Neural cell (in vitro differentiated cells): ENCODE measurements at regions not wholly inside any gene's neighbourhood (a gene's known extent, or its start where the extent isn't known, plus 50 kb on each side); places are given as distances from the start of the nearest gene placed in this dataset.

Experiments used
- H2AFZ ChIP-seq: fragments of 200-600, 300-800 bp; sonication (generic), shearing (Covaris generic); 2 replicates; pipeline ENCODE4 v1.6.0; 2014; ENCODE audit warnings: low read depth, mild to moderate bottlenecking, antibody characterized with exemption, low read length, moderate library complexity
- H3F3A ChIP-seq: fragments of 200-600 bp; shearing (Covaris generic); 2 replicates; pipeline ENCODE4 v1.6.1; 2016; ENCODE audit warnings: mild to moderate bottlenecking, moderate library complexity, mixed read lengths, antibody characterized with exemption, low read length; ENCODE audit not compliant: insufficient read depth, poor library complexity, severe bottlenecking
- H3K27ac ChIP-seq: fragments of 200-600, 300-800 bp; sonication (generic), shearing (Covaris generic); 2 replicates; pipeline ENCODE4 v1.5.1; 2014; ENCODE audit warnings: mild to moderate bottlenecking, low read length, moderate library complexity
- H3K27me3 ChIP-seq: fragments of 300-800, 200-600 bp; sonication (generic), shearing (Covaris generic); 2 replicates; pipeline ENCODE4 v1.6.0; 2014; ENCODE audit warnings: mild to moderate bottlenecking, low read depth, low read length, moderate library complexity; ENCODE audit not compliant: insufficient read depth
- H3K36me3 ChIP-seq: fragments of 300-800, 200-600 bp; sonication (generic), shearing (Covaris generic); 2 replicates; pipeline ENCODE4 v1.5.1; 2014; ENCODE audit warnings: mild to moderate bottlenecking, antibody characterized with exemption, low read length, moderate library complexity; ENCODE audit not compliant: insufficient read depth
- H3K4me2 ChIP-seq: fragments of 300-800, 200-600 bp; sonication (generic), shearing (Covaris generic); 2 replicates; pipeline ENCODE4 v1.6.0; 2014; ENCODE audit warnings: mild to moderate bottlenecking, low read length
- H3K4me3 ChIP-seq: fragments of 300-800, 200-600 bp; sonication (generic), shearing (Covaris generic); 2 replicates; pipeline ENCODE4 v1.5.1; 2014; ENCODE audit warnings: mild to moderate bottlenecking, low read length, moderate library complexity
- H3K79me2 ChIP-seq: fragments of 200-600 bp; shearing (Covaris generic); replicated peaks from 2 replicates; pipeline ENCODE4 v1.6.0; 2014; ENCODE audit warnings: mild to moderate bottlenecking, low read length, moderate library complexity; ENCODE audit not compliant: insufficient read depth
- H3K9ac ChIP-seq: fragments of 300-800, 200-600 bp; sonication (generic), shearing (Covaris generic); 2 replicates; pipeline ENCODE4 v1.6.1; 2016; ENCODE audit warnings: mild to moderate bottlenecking, low read length, mixed read lengths
- H3K9me2 ChIP-seq: fragments of 200-600 bp; shearing (Covaris generic); 2 replicates; pipeline ENCODE4 v1.6.1; 2016; ENCODE audit warnings: mild to moderate bottlenecking, low read length, mixed read lengths; ENCODE audit not compliant: insufficient read depth
- H3K9me3 ChIP-seq: fragments of 200-600, 300-800 bp; sonication (generic), shearing (Covaris generic); 2 replicates; pipeline ENCODE4 v1.6.1; 2016; ENCODE audit warnings: mild to moderate bottlenecking, mixed run types, low read length, moderate library complexity, mixed read lengths
- H4K20me1 ChIP-seq: fragments of 200-600 bp; shearing (Covaris generic); 2 replicates; pipeline ENCODE4 v1.6.1; 2016; ENCODE audit warnings: mild to moderate bottlenecking, mixed run types; ENCODE audit not compliant: insufficient read depth
- EP300 ChIP-seq: fragments of 450-650 bp; conservative IDR thresholded peaks from 2 replicates; pipeline ENCODE4 v1.6.1; 2014; ENCODE audit warnings: antibody characterized with exemption, mild to moderate bottlenecking, moderate library complexity; ENCODE audit not compliant: poor library complexity, severe bottlenecking
- MXI1 ChIP-seq: fragments of 450-650 bp; conservative IDR thresholded peaks from 2 replicates; pipeline ENCODE4 v1.6.1; 2014; ENCODE audit warnings: antibody characterized with exemption, mild to moderate bottlenecking; ENCODE audit not compliant: poor library complexity, severe bottlenecking
- POLR2AphosphoS5 ChIP-seq: IDR thresholded peaks from 2 replicates; pipeline ENCODE4 v1.6.1; 2012
- RAD21 ChIP-seq: fragments of 450-650 bp; conservative IDR thresholded peaks from 2 replicates; pipeline ENCODE4 v1.6.1; 2014; ENCODE audit warnings: antibody characterized with exemption, mild to moderate bottlenecking, moderate library complexity
- REST ChIP-seq: IDR thresholded peaks from 2 replicates; pipeline ENCODE4 v1.6.1; 2012; ENCODE audit warnings: borderline replicate concordance
- SMC3 ChIP-seq: fragments of 450-650 bp; conservative IDR thresholded peaks from 2 replicates; pipeline ENCODE4 v1.6.1; 2014; ENCODE audit warnings: antibody characterized with exemption, mild to moderate bottlenecking, moderate library complexity; ENCODE audit not compliant: poor library complexity
- TAF1 ChIP-seq: IDR thresholded peaks from 2 replicates; pipeline ENCODE4 v1.6.1; 2012; ENCODE audit warnings: low read depth
- TF ChIP-seq, protein P1 (sequence below): fragments of 450-650 bp; IDR thresholded peaks from 2 replicates; pipeline ENCODE4 v1.5.1; 2014; ENCODE audit warnings: antibody characterized with exemption, mild to moderate bottlenecking, moderate library complexity; ENCODE audit not compliant: poor library complexity, severe bottlenecking

DNA sequence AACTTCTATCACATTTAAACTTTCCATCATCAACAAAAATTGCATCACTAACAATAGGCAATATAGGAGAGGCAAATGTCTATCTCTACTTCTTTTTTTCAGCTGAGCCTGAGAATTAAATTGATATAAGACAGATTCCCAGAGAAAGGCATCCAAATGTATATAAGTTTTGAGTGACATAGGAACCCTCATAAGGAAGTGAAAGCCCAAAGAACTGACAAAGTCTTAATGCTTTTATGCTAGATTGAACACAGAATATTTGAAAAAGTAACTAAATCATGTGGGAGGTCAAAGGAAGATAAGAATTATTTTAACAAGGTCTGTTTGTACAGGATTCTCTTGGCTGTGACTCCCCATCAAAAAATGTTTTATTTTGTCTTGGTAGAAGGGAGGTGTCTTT, 714.9 kb downstream of the GRXCR1 start:
- Histone ChIP-seq H3K4me2 (no peak overlapping the region), H3K4me3 (no peak overlapping the region), H3K9me3 (no peaks in the 10 kb centered on the region), H3K36me3 (no peaks in the 10 kb centered on the region), H3F3A (no peaks in the 10 kb centered on the region), H3K27me3 (no peaks in the 10 kb centered on the region), H3K9ac (no peak overlapping the region), H4K20me1 (no peaks in the 10 kb centered on the region), H3K9me2 (no peaks in the 10 kb centered on the region), H2AFZ (no peak overlapping the region), H3K79me2 (no peaks in the 10 kb centered on the region), H3K27ac (no peak overlapping the region)
- TF ChIP-seq TAF1: no peak
- no peak for TF ChIP-seq EP300
- TF ChIP-seq SMC3: no peak
- no peak for TF ChIP-seq POLR2AphosphoS5
- TF ChIP-seq REST: no peak
- TF ChIP-seq, protein P1, sequence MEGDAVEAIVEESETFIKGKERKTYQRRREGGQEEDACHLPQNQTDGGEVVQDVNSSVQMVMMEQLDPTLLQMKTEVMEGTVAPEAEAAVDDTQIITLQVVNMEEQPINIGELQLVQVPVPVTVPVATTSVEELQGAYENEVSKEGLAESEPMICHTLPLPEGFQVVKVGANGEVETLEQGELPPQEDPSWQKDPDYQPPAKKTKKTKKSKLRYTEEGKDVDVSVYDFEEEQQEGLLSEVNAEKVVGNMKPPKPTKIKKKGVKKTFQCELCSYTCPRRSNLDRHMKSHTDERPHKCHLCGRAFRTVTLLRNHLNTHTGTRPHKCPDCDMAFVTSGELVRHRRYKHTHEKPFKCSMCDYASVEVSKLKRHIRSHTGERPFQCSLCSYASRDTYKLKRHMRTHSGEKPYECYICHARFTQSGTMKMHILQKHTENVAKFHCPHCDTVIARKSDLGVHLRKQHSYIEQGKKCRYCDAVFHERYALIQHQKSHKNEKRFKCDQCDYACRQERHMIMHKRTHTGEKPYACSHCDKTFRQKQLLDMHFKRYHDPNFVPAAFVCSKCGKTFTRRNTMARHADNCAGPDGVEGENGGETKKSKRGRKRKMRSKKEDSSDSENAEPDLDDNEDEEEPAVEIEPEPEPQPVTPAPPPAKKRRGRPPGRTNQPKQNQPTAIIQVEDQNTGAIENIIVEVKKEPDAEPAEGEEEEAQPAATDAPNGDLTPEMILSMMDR: no peak

- Histone ChIP-seq H3K79me2 (no peaks in the 10 kb centered on the region), H3K36me3 (no peaks in the 10 kb centered on the region), H4K20me1 (no peaks in the 10 kb centered on the region), H3K9me2 (no peaks in the 10 kb centered on the region), H3K4me2 (no peak overlapping the region), H3K27ac (no peak overlapping the region), H2AFZ (no peak overlapping the region), H3K9me3 (no peaks in the 10 kb centered on the region), H3K9ac (no peak overlapping the region), H3K27me3 (no peaks in the 10 kb centered on the region), H3F3A (no peaks in the 10 kb centered on the region), H3K4me3 (no peak overlapping the region)
- TF ChIP-seq EP300: no peak
- TF ChIP-seq, protein P1: no peak
- TF ChIP-seq REST: no peak
- no peak for TF ChIP-seq RAD21
- no peak for TF ChIP-seq TAF1
- no peak for TF ChIP-seq MXI1
Observed at GRCh38 chr4:43607827-43608461, 715.4 kb downstream of the GRXCR1 start.
